ENCODE measurements at regions not wholly inside any gene's neighbourhood (a gene's known extent, or its start where the extent isn't known, plus 50 kb on each side); places are given as distances from the start of the nearest gene placed in this dataset.

- TF ChIP-seq CTCF (conservative IDR thresholded peaks at IDR 0.05; ENCODE audit: low read length) (no peak), EZH2phosphoT487 (IDR thresholded peaks at IDR 0.05; ENCODE audit: borderline replicate concordance) (no peak)
Observed at GRCh38 chr18:22868831-22869230, 64.3 kb upstream of the RBBP8 start.
